OCI-LY3 (cell line): ENCODE measurements at regions not wholly inside any gene's neighbourhood (a gene's known extent, or its start where the extent isn't known, plus 50 kb on each side); places are given as distances from the start of the nearest gene placed in this dataset.

ENCODE experiments used
- H2AFZ ChIP-seq: fragments of 200-600, 300-600 bp; shearing (Covaris generic); 2 replicates; pipeline ENCODE4 v1.6.0; 2014; ENCODE audit warnings: antibody characterized with exemption, low read depth, low read length
- H3K27ac ChIP-seq: fragments of 200-600, 300-600 bp; sonication (generic); 2 replicates; pipeline ENCODE4 v1.5.1; 2014; ENCODE audit warnings: mild to moderate bottlenecking, low read length, moderate library complexity, mixed read lengths
- H3K27me3 ChIP-seq: fragments of 200-600, 300-600 bp; sonication (generic); 2 replicates; pipeline ENCODE4 v1.6.1; 2014; ENCODE audit warnings: low read depth, low read length, mixed read lengths
- H3K36me3 ChIP-seq: fragments of 200-600, 300-600 bp; sonication (generic); replicated peaks from 2 replicates; pipeline ENCODE3; 2014; ENCODE audit warnings: low read depth, low read length, mixed read lengths
- H3K4me1 ChIP-seq: fragments of 300-600, 200-600 bp; sonication (generic); 2 replicates; pipeline ENCODE4 v1.6.1; 2014; ENCODE audit warnings: low read length, mixed read lengths
- H3K4me2 ChIP-seq: fragments of 200-600, 300-600 bp; sonication (generic); 2 replicates; pipeline ENCODE4 v1.6.1; 2014; ENCODE audit warnings: low read length, mixed read lengths
- H3K4me3 ChIP-seq: fragments of 300-600, 200-600 bp; sonication (generic); 2 replicates; pipeline ENCODE4 v1.5.1; 2014; ENCODE audit warnings: antibody characterized with exemption, mild to moderate bottlenecking, low read length, moderate library complexity
- H3K79me2 ChIP-seq: fragments of 300-600, 200-600 bp; shearing (Covaris generic); 2 replicates; pipeline ENCODE4 v1.6.1; 2014; ENCODE audit warnings: mild to moderate bottlenecking, low read length, mixed read lengths
- H3K9ac ChIP-seq: fragments of 300-600, 200-600 bp; shearing (Covaris generic); 2 replicates; pipeline ENCODE4 v1.6.0; 2014; ENCODE audit warnings: mild to moderate bottlenecking, low read length, moderate library complexity
- H3K9me3 ChIP-seq: fragments of 200-600, 300-600 bp; shearing (Covaris generic); 2 replicates; pipeline ENCODE4 v1.6.1; 2014; ENCODE audit warnings: low read length, mixed read lengths; ENCODE audit not compliant: insufficient read depth
- H4K20me1 ChIP-seq: fragments of 200-600, 300-600 bp; sonication (generic); 2 replicates; pipeline ENCODE4 v1.6.1; 2016; ENCODE audit warnings: low read length, mixed read lengths; ENCODE audit not compliant: insufficient read depth
- CTCF ChIP-seq: fragments of 200-600, 300-600 bp; sonication (generic); IDR thresholded peaks from 2 replicates; pipeline ENCODE4 v1.5.1; 2014; ENCODE audit warnings: antibody characterized with exemption, low read length, low read depth
- EZH2phosphoT487 ChIP-seq: fragments of 200-600 bp; shearing (Covaris generic); IDR thresholded peaks from 2 replicates; pipeline ENCODE4 v1.6.1; 2018; ENCODE audit warnings: antibody characterized with exemption, mixed run types, low read depth

GRCh38 chr3:3902161-3902560, 102.9 kb downstream of the LRRN1 start:
- Histone ChIP-seq H3K27ac (no peak overlapping the region), H3K9ac (no peak overlapping the region), H2AFZ (no peak overlapping the region), H3K9me3 (no peaks in the 10 kb centered on the region), H3K4me3 (no peak overlapping the region), H3K27me3 (no peaks in the 10 kb centered on the region), H4K20me1 (no peaks in the 10 kb centered on the region), H3K4me1 (no peaks in the 10 kb centered on the region), H3K4me2 (no peak overlapping the region), H3K36me3 (no peaks in the 10 kb centered on the region), H3K79me2 (no peaks in the 10 kb centered on the region)
- TF ChIP-seq EZH2phosphoT487 (no peak), CTCF (no peak)

GRCh38 chr3:3906171-3906570, 106.9 kb downstream of the LRRN1 start:
- H3K9me3 ChIP-seq, result no peaks in the 10 kb centered on the region
- no peaks in the 10 kb centered on the region for H3K79me2 ChIP-seq
- H2AFZ ChIP-seq, result no peak overlapping the region
- H3K4me2 ChIP-seq, result no peak overlapping the region
- H3K9ac ChIP-seq, result no peak overlapping the region
- H3K27me3 ChIP-seq, result no peaks in the 10 kb centered on the region
- H3K4me3 ChIP-seq, result no peak overlapping the region
- H3K36me3 ChIP-seq, result no peaks in the 10 kb centered on the region
- no peaks in the 10 kb centered on the region for H3K4me1 ChIP-seq
- H4K20me1 ChIP-seq, result no peaks in the 10 kb centered on the region
- no peak overlapping the region for H3K27ac ChIP-seq
- TF ChIP-seq EZH2phosphoT487, result no peak

GRCh38 chr3:3907023-3907422, 107.8 kb downstream of the LRRN1 start:
- no peaks in the 10 kb centered on the region for H3K4me1 ChIP-seq
- H3K9ac ChIP-seq, result no peak overlapping the region
- TF ChIP-seq CTCF (no peak), EZH2phosphoT487 (no peak)
- H3K36me3 ChIP-seq, result no peaks in the 10 kb centered on the region
- no peak overlapping the region for H2AFZ ChIP-seq
- H4K20me1 ChIP-seq, result no peaks in the 10 kb centered on the region
- H3K27me3 ChIP-seq, result no peaks in the 10 kb centered on the region
- no peak overlapping the region for H3K4me2 ChIP-seq
- no peaks in the 10 kb centered on the region for H3K9me3 ChIP-seq
- no peaks in the 10 kb centered on the region for H3K79me2 ChIP-seq
- no peak overlapping the region for H3K27ac ChIP-seq
- H3K4me3 ChIP-seq, result no peak overlapping the region

- no peaks in the 10 kb centered on the region for H3K27me3 ChIP-seq
- no peak overlapping the region for H3K9ac ChIP-seq
- H3K4me1 ChIP-seq, result no peaks in the 10 kb centered on the region
- H3K79me2 ChIP-seq, result no peaks in the 10 kb centered on the region
- H3K9me3 ChIP-seq, result no peaks in the 10 kb centered on the region
- no peaks in the 10 kb centered on the region for H4K20me1 ChIP-seq
- TF ChIP-seq EZH2phosphoT487 (no peak), CTCF (no peak)
- no peaks in the 10 kb centered on the region for H3K36me3 ChIP-seq
- no peak overlapping the region for H3K27ac ChIP-seq
- H2AFZ ChIP-seq, result no peak overlapping the region
- H3K4me2 ChIP-seq, result no peak overlapping the region
- no peak overlapping the region for H3K4me3 ChIP-seq
Observed at GRCh38 chr3:3918763-3919162, 119.5 kb downstream of the LRRN1 start.

- no peak overlapping the region for H3K27ac ChIP-seq
- H2AFZ ChIP-seq, result no peak overlapping the region
- no peaks in the 10 kb centered on the region for H3K36me3 ChIP-seq
- no peaks in the 10 kb centered on the region for H3K9me3 ChIP-seq
- no peak overlapping the region for H3K4me2 ChIP-seq
- no peaks in the 10 kb centered on the region for H4K20me1 ChIP-seq
- TF ChIP-seq EZH2phosphoT487 (no peak), CTCF (no peak)
- no peaks in the 10 kb centered on the region for H3K4me1 ChIP-seq
- H3K4me3 ChIP-seq, result no peak overlapping the region
- H3K9ac ChIP-seq, result no peak overlapping the region
- no peaks in the 10 kb centered on the region for H3K79me2 ChIP-seq
- no peaks in the 10 kb centered on the region for H3K27me3 ChIP-seq
Observed at GRCh38 chr3:3919316-3919715, 120.1 kb downstream of the LRRN1 start.
